ENCODE measurements at regions not wholly inside any gene's neighbourhood (a gene's known extent, or its start where the extent isn't known, plus 50 kb on each side); places are given as distances from the start of the nearest gene placed in this dataset.
"Not testable (repeated sequence)": the region's sequence is repeated elsewhere in the genome, so short reads cannot be mapped to it uniquely, and the experiment has no call there.

- TF ChIP-seq CTCF (IDR thresholded peaks at IDR 0.05) (no peak), POLR2A (IDR thresholded peaks at IDR 0.05) (no peak), EP300 (IDR thresholded peaks at IDR 0.05) (no peak), POLR2AphosphoS5 (IDR thresholded peaks at IDR 0.05) (no peak)
- H3K4me1 ChIP-seq = no peaks in the 10 kb centered on the region
- 57 to 95% methylated on average over 4 of the region's 4 CpGs for WGBS, 2 donors (ENCODE audit: low coverage in 1 of 2)
- no peaks in the 10 kb centered on the region for H3K9me3 ChIP-seq
- H3K36me3 ChIP-seq = no peaks in the 10 kb centered on the region
- H3K27ac ChIP-seq = no peak overlapping the region
- no peaks in the 10 kb centered on the region for H3K27me3 ChIP-seq
- H3K4me3 ChIP-seq = no peak overlapping the region
- ATAC-seq = no peak
Observed at GRCh38 chr2:117336496-117336895, 478.0 kb upstream of the DDX18 start.

- 66% methylated on average over 2 of the region's 3 CpGs; no CpG with 5 or more reads in 1 of the 2 donors for WGBS, 2 donors (ENCODE audit: low coverage in 1 of 2)
Observed at GRCh38 chr2:117337981-117338380, 476.5 kb upstream of the DDX18 start.

GRCh38 chr2:117339980-117340379 is 474.5 kb upstream of the DDX18 start:
- no peaks in the 10 kb centered on the region for H3K4me1 ChIP-seq
- TF ChIP-seq POLR2AphosphoS5 (IDR thresholded peaks at IDR 0.05) = no peak
- TF ChIP-seq POLR2A (IDR thresholded peaks at IDR 0.05) = no peak
- no peak for TF ChIP-seq CTCF (IDR thresholded peaks at IDR 0.05)
- TF ChIP-seq EP300 (IDR thresholded peaks at IDR 0.05) = no peak

More at GRCh38 chr2:117337981-117338380, 476.5 kb upstream of the DDX18 start:
- H3K9me3 ChIP-seq, H3K4me3 ChIP-seq, H3K27me3 ChIP-seq, ATAC-seq, H3K36me3 ChIP-seq, H3K27ac ChIP-seq, H3K4me1 ChIP-seq: not testable (repeated sequence)

GRCh38 chr2:117341690-117342089 is 472.8 kb upstream of the DDX18 start:
- no peaks in the 10 kb centered on the region for H3K36me3 ChIP-seq
- H3K4me3 ChIP-seq = no peak overlapping the region

More at GRCh38 chr2:117339980-117340379, 474.5 kb upstream of the DDX18 start:
- no peak overlapping the region for H3K27ac ChIP-seq
- no peaks in the 10 kb centered on the region for H3K36me3 ChIP-seq
- no peaks in the 10 kb centered on the region for H3K9me3 ChIP-seq
- no peaks in the 10 kb centered on the region for H3K27me3 ChIP-seq
- no peak overlapping the region for H3K4me3 ChIP-seq
- 78 to 79% methylated on average over 3 of the region's 3 CpGs for WGBS, 2 donors (ENCODE audit: low coverage in 1 of 2)
- ATAC-seq = no peak

GRCh38 chr2:117342415-117342814 is 472.1 kb upstream of the DDX18 start:
- H3K4me1 ChIP-seq = no peaks in the 10 kb centered on the region

More at GRCh38 chr2:117341690-117342089, 472.8 kb upstream of the DDX18 start:
- 58 to 80% methylated on average over 3 to 5 of the region's 5 CpGs for WGBS, 2 donors (ENCODE audit: low coverage in 1 of 2)
- no peaks in the 10 kb centered on the region for H3K4me1 ChIP-seq
- H3K27ac ChIP-seq = no peak overlapping the region
- no peaks in the 10 kb centered on the region for H3K27me3 ChIP-seq
- no peaks in the 10 kb centered on the region for H3K9me3 ChIP-seq
- no peak for ATAC-seq
- TF ChIP-seq EP300 (IDR thresholded peaks at IDR 0.05) = no peak
- TF ChIP-seq POLR2A (IDR thresholded peaks at IDR 0.05) = no peak
- TF ChIP-seq CTCF (IDR thresholded peaks at IDR 0.05) = no peak
- TF ChIP-seq POLR2AphosphoS5 (IDR thresholded peaks at IDR 0.05) = no peak

More at GRCh38 chr2:117342415-117342814, 472.1 kb upstream of the DDX18 start:
- no peak overlapping the region for H3K27ac ChIP-seq
- no peak overlapping the region for H3K4me3 ChIP-seq
- TF ChIP-seq POLR2AphosphoS5 (IDR thresholded peaks at IDR 0.05) (no peak), EP300 (IDR thresholded peaks at IDR 0.05) (no peak), POLR2A (IDR thresholded peaks at IDR 0.05) (no peak), CTCF (IDR thresholded peaks at IDR 0.05) (no peak)
- no peaks in the 10 kb centered on the region for H3K27me3 ChIP-seq
- no peak for ATAC-seq
- H3K36me3 ChIP-seq = no peaks in the 10 kb centered on the region
- no peaks in the 10 kb centered on the region for H3K9me3 ChIP-seq

All from gastroesophageal sphincter (tissue), 4 donors.